GM19351 (cell line): ENCODE measurements at regions not wholly inside any gene's neighbourhood (a gene's known extent, or its start where the extent isn't known, plus 50 kb on each side); places are given as distances from the start of the nearest gene placed in this dataset.
"Not testable (repeated sequence)": the region's sequence is repeated elsewhere in the genome, so short reads cannot be mapped to it uniquely, and the experiment has no call there.

Experiments used
- ATAC-seq: cut with Tn5 transposase; IDR thresholded peaks from one replicate; pipeline ENCODE4 v1.9.1; 2021; ENCODE audit warnings: mild to moderate bottlenecking, moderate library complexity; ENCODE audit not compliant: unreplicated experiment

GRCh38 chr4:30543057-30543456 is 177.1 kb upstream of the PCDH7 start:
- no peak for ATAC-seq

GRCh38 chr4:30553151-30553550 is 167.0 kb upstream of the PCDH7 start:
- ATAC-seq, result no peak

- ATAC-seq, result no peak
These were observed 166.5 kb upstream of the PCDH7 start for GRCh38 chr4:30553706-30554105.

- ATAC-seq, result no peak
These were observed 164.4 kb upstream of the PCDH7 start for GRCh38 chr4:30555775-30556174.

GRCh38 chr4:30559481-30559880 is 160.7 kb upstream of the PCDH7 start:
- no peak for ATAC-seq

GRCh38 chr4:30586850-30587249 is 133.3 kb upstream of the PCDH7 start:
- ATAC-seq, result no peak

DNA sequence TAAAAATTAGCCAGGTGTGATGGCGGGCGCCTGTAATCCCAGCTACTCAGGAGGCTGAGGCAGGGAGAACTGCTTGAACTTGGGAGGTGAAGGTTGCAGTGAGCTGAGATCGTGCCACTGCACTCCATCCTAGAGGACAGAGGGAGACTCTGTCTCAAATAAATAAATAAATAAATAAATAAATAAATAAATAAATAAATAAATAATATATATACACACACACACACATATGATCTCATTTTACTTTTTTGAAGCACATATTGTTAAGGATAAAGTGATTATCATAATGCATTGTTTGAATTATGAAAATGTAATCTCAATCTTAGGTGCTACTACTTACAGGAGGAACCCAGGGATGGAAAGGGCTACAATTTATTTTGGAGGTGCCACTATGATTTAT is 130.5 kb upstream of the PCDH7 start:
- not testable (repeated sequence) for ATAC-seq

DNA sequence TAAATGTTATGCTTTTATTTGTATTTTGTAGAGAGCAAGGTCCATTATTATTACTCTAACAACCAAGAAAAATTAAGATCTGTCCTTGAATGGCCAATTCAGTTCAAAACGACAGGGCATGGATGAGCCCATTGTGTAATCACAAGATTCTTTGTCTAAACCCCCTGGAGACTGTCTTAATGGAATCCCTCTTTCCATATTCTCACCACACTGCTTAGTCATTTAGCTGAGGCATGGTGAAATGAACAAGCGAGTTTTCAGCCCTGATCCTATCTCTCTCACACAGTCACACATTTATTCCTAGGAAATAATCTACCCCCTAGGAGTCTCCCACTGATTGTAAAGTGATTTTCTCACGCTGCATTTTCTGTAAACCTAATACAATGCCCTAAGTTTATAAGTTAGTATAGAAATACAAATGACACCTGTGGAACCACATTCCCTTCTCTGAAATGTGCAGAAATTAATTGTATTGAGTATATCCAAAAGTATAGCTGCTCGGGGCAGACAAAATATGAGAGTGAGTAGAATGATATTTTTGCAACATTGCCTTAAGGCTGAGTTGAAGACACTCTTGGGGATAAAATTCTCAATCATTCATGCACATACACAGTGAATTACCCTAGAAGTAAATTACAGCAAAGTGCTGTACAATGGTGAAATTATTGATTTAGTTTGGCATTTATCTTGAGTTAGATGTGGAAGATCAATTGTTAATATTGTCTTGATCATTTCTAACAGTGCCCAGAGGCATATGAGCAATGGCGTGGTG is 119.7 kb upstream of the PCDH7 start:
- ATAC-seq, result no peak

GRCh38 chr4:30601070-30601865 is 118.9 kb upstream of the PCDH7 start:
- ATAC-seq, result no peak

DNA sequence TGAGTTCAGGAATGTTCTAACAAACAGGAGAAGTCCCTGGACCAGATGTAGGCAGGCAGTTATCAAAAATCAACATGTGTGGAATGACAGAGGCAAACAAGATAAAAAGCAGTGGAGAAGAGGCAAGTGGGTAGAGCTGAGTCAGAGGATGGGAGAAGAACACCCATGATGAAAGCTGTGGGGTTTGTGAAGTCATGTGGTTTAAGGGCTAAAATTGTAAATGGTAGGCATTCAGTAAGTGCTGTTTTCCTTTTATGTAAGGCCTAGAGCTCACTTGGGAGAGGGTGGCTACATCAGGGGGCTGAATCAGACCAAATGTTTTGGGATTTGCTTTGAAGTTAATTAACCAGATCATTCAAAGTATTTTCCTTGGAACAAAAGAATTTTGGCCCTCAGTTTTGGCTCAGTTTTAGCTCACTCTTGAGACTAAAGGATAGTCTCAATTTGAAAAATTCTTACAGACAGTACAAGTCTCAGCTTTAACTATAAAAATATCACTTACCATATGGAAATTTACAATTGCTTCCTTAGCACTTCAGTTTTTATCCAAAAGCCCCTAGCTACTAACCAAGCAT is 114.5 kb upstream of the PCDH7 start:
- no peak for ATAC-seq

- no peak for ATAC-seq
These were observed 109.8 kb upstream of the PCDH7 start for GRCh38 chr4:30610361-30610760.

DNA sequence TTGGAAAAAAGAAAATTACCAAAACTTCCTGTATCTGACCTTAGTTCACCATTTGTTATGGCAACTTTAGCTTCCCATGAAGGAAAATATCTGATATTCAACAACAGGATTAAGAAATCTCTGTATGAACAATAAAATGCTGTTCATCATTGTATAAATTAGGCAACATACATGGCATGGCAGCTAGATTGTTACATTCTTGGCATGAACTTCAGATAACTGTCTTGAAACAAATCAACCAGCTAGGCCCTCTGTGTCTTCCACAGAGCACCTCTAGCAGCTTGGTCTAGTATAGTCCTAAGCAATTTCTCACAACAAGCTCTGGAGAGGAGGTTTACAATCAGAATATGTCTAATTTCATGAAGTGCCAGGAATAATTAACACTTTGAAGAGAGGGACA is 105.4 kb upstream of the PCDH7 start:
- no peak for ATAC-seq

GRCh38 chr4:30616942-30617646 is 103.1 kb upstream of the PCDH7 start:
- no peak for ATAC-seq

GRCh38 chr4:30617836-30618235 is 102.3 kb upstream of the PCDH7 start:
- no peak for ATAC-seq

DNA sequence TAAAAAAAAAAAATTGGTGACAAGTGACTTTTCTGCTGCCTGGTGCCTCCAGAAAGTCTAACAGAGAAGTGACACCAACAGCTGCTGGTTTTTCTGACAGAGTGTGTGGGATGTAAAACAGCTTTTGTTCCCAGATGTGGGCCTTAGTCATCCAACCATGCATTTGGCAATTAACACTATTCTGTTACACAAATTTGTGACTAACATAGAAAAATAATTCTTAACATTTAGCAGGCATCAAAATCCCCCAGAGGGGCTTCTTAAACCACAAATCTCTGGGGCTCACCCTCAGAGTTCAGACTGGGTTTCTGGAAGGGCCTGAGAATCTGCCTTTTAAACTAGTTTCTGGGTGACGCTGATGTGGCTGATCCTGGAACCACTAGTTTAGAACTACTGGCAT is 100.5 kb upstream of the PCDH7 start:
- ATAC-seq, result no peak

- ATAC-seq, result no peak
These were observed 99.5 kb upstream of the PCDH7 start for GRCh38 chr4:30620711-30621110.

- ATAC-seq, result no peak
These were observed 89.7 kb upstream of the PCDH7 start for GRCh38 chr4:30630431-30630830.

DNA sequence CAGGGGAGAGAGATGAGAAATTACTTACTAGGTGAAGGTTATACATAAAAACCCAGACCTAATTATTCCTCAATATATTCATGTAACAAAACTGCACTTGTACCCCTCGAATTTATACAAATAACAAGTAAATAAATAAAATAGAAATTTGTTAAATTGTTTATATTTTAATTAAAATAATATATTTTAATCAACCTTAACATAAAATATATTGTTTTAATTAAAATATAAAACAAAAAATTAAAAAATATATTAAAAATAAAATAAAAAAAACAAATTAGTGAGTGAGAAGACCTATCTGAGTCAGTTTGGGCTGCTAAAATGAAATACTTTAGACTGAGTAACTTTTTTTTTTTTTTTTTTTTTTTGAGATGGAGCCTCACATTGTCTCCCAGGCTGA is 87.4 kb upstream of the PCDH7 start:
- no peak for ATAC-seq

- ATAC-seq, result no peak
These were observed 78.8 kb upstream of the PCDH7 start for GRCh38 chr4:30641345-30641744.

- no peak for ATAC-seq
These were observed 77.6 kb upstream of the PCDH7 start for GRCh38 chr4:30642567-30642966.

DNA sequence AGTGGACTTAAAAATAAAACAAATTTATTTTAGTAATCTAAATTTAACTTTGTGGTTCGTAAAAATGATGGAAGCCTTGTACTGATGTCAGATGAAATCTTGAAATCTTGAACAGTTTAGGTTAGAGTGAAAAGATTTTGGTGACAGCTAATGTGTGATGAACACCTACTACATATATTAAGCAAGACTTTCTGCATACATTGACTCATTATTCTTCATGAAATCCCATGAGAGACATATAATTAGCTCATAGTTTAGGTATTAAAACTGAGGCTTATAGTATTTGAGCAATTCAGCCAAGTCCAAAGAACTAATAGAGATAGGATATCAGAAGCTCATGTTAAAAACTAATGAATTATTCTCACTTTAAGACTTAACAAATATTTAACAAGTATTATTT is 66.9 kb upstream of the PCDH7 start:
- ATAC-seq, result no peak
